ENCODE measurements at regions not wholly inside any gene's neighbourhood (a gene's known extent, or its start where the extent isn't known, plus 50 kb on each side); places are given as distances from the start of the nearest gene placed in this dataset.
"Not testable (repeated sequence)": the region's sequence is repeated elsewhere in the genome, so short reads cannot be mapped to it uniquely, and the experiment has no call there.

DNA sequence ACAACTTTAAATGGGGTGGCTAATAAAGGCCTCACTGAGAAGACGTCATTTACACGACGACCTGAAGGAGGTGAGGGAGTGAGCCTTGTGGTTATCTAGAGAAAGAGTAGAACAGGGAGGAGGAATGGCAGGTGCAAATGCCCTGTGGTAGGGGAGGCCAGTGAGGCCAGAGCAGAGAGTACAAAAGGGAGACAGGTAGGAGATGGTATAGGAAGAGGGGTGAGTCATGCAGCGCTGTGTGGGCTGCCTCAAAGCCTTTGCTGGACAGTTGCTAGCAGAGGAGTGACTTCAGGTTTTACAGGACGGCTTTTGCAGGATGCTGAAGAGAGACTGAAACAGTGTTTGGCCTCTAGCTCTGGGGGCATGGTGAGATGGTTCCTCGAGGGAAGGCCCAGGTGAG is 116.0 kb downstream of the IER5 start:
- no peak for DNase-seq

DNA sequence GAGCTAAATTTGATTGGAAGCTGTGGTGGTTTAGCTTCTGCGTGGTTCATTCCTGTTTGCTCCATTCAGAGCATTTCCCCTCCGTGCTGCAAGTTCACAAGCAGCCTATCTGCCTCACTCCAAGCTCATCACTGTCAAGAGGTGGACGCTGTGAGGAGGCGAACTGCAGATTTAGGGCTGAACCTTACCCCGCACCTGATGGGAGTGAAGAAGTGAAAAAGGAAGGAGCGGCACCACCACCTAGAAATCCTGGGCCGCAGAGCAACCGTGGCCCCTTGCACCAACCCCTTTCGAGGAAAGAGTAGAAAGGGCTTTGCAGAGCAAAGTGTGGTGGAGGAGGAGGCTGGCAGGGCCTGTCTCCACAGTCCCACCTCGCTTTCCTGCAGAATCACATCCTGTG is 117.4 kb downstream of the IER5 start:
- DNase-seq, result no peak

DNA sequence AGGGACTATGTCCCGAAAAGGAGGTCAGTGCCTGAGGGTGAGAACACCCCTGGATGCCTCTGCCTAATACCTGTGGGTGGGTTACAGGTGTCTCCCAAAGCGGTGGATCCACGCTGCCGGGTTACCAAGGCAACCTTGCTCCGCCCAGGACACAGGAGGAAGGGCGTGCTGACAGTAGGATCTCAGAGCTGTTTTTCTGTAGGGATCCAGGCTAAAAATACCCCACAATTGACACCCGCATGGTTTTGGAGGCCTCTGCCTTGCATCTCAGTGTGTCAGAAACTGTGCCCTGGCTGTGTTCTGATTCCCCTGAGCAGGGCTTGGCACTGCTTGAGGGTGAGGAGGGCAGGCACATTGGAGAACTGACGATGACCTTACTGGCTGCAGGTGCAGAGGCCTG is 118.0 kb downstream of the IER5 start:
- no peak for DNase-seq

DNA sequence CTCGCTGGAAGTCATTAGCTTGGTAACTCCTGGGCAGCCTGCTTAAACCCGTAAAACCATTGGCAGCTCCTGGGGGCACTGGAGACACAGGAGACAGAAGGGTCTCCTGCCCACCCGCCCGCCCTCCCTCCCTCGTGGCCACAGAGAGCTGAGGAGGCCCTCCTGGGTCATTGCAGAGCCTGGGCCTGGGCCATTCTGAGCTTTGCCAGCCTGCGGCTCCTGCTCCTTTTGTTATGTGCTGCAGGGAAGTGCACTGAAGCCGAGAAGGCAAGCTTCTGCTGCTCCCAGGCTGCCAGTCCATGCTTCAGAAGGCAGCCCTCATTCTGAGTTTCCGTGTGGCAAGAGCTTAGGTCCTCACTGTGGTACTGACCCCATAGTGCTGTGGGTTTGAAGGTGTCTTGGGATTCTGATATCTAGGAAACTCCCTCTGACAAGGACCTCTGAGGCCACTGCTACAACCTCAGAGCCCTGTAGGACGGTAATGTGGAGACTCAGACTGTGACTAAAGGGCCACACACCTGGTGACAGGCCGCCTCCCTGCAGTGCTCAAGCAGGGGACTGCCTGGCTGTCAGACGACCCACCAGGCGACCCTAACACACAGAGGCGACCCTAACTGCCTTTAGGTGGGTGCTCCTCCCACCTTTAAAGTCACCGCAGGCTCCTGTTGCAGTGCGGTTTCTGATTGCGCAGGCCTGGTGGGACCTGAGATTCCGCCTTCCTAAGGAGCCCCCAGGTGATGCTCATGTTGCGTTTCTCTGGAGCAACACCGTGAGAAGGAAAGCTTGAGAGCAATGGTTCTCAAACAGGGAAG is 118.7 kb downstream of the IER5 start:
- DNase-seq, result no peak

DNA sequence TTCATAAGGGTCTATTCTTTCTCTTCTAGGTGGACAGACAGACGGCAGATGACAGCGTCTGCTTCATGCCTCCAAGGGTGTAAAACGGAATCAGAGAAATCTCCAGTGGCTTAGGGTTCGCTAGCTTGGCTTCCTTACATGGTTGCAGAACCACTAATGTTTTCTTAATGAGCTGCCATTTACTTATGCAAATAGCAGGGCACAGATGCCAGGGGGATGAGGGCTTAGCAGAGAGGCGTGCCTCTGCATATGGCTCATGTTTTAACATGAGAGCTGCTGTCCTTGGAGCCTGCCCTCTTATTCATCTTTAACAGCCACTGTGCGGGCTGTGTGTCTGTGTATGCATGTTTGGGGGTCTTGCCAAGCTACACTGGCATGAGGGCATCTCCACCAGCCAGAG is 119.6 kb downstream of the IER5 start:
- no peak for DNase-seq

DNA sequence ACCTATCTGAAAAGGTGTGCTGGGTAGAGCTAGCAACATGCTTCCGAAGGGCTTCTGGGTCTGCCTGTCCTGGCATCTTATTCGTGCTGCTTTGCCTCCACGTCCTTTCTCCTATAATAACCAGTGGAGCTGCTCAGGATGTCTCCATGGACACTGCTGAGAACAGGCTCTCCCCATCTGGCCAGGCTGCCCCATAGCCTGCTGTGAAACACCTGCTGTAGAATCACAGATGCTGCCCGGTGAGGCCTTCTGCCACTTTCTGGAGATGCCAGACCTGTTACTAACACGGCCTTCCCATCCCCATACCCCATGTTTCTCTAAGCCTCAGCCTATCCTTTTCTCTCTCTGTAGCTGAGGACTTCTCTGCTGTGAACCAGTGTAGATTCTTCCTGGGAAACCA is 120.5 kb downstream of the IER5 start:
- DNase-seq, result no peak

DNA sequence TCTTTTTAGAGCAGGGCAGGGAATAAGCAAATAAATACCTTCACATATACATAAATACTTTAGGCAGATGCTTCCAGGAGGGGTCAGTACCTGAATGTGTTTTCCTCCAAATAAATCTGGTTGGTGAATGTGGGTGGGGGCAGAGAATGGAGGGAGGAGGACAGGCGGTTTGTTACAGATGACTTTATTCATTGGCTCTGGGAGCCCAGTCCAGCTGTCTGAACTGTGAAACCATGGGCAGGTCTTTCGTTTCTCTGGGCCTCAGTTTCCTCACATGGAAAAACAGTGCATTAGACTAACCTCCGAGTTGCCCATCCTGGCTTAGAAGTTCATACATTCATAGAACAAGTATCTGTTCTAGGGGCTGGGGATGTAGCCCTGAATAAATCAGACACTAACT is 124.6 kb downstream of the IER5 start:
- DNase-seq, result no peak

DNA sequence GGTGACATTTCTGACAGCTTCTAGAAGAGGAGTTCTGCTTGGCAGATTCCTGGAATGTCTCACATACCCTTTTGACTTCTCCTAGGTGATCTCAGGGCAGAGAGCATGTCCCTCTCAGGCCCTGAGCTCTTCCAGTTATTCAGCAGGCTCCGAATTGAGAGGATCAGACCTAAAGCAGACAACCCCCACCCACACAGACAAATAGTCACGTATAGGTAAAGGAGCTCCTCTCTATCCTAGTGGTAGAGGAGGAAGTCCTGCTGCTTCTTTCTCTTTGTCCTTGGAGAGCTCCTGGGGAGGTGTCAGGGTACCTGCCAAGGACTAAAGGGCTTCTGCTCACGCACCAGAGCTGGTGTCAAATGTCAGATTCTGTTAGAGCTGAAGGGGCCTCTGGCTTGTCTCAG is 128.1 kb downstream of the IER5 start:
- DNase-seq, result no peak

DNA sequence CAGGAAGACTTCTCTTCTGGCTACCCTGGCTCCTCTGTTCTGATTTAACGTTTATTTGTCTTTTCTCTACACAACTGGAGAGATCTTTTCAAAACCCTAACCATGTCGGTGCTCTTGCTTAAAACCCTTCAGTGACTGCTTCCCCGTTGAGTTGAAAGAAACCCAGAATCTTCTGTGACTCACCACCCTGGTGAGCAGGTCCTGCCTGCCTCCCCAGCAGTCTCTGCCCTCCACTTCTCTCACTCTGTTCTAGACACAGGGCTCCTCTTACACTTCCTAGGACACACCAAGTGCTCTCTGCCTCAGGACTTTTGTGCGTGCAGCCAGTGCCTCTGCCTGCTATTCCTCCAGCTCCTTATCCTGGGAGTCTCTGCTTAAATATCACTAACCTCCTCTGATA is 131.4 kb downstream of the IER5 start:
- DNase-seq, result no peak

DNA sequence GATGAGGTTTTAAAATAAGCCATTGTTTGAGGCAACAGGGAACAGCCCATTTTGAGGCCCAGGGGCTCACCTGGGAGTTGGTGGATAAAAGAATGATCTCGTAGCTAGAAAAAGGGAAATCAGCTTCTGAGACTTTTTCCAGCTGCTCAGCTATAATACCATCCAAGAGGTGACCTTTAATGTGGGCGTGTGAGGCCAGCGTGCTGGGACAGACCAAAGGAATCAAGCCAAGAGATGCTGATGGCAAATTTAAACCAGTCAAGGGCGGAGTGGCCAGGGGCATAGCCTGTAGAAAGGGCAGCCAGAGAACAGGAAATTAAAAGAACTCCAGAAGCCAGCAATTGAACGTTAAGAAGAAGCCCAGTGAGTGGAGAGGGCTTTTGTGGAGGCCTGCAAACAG is 132.6 kb downstream of the IER5 start:
- DNase-seq, result no peak

DNA sequence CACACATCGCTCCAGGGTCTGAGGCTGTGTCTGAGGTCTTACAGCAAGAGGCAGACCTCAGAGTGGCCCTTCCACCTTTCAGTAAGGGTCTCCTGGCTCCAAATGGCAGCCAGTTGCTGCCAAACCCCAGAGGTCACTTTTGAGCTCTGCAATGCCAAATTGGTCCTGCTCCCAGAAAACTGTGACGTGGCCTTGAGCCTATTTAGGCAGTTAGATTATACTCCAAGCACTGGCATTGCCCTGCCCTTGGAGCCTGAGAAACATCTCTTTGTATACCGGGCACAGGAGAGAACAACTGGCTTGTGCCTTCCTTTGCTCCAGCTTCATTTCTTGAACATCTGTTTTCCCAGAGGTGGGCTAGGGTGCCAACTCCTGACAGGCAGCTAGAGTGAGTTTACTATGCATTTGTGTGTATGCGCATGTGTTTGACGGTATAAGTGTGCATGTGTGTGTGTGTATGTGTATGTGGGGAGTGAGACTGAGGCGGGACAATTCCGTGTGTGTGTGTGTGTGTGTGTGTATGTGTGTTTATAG is 134.5 kb downstream of the IER5 start:
- no peak for DNase-seq

DNA sequence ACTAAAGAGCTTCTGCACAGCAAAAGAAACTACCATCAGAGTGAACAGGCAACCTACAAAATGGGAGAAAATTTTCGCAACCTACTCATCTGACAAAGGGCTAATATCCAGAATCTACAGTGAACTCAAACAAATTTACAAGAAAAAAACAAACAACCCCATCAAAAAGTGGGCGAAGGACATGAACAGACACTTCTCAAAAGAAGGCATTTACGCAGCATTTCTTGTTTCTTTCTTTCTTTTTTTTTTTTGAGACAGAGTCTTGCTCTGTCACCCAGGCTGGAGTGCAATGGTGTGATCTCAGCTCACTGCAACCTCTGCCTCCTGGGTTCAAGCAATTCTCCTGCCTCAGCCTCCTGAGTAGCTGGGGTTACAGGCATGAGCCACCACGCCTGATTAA is 138.2 kb downstream of the IER5 start:
- DNase-seq, result not testable (repeated sequence)

DNA sequence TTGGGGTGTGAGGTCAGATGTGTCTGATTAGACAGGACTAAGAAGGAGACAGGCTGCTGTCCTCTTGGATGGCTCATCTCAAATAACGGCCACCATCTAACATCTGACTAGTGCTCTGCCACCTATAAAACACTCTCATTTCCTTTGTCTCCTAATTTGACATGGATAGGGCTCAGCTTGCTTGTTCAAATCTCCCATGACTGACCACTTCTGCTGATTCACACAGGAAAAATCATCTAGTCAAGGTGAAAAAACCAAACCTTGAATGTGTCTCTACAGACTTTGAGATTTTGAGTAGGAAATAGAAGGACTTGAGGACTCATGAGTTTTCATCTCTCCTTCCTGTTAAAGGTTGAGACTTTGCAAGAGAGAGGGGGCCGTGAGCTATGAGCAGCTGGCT is 150.6 kb downstream of the IER5 start:
- no peak for DNase-seq

DNA sequence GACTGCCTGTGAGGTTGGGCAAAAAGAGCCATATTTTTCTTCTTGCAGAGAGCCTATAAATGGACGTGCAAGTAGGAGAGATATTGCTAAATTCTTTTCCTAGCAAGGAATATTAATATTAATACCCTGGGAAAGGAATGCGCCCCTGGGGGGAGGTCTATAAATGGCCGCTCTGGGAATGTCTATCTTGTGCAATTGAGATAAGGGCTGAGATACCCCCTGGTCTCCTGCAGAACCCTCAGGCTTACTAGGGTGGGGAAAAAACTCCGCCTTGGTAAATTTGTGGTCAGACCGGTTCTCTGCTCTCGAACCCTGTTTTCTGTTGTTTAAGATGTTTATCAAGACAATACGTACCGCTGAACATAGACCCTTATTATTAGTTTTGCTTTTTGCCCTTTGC is 157.8 kb downstream of the IER5 start:
- DNase-seq, result not testable (repeated sequence)

DNA sequence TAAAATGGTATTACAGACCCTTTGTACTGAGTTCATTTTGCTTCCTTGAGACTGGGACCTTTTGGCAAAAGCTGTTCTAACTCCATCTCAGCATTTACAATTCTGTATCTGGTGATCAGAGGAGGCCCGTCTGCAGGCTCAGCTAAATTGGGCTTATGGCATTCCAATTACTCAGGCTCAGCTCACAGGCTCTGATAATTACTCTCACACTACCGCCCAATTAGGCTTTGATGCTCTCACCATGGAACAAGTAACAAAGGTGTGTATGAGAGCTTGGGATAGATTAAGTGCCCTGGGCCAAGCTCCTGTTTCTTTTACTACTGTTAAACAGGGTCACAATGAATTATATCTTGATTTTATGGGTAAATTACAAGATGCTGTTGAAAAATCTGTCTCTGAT is 159.9 kb downstream of the IER5 start:
- not testable (repeated sequence) for DNase-seq

DNA sequence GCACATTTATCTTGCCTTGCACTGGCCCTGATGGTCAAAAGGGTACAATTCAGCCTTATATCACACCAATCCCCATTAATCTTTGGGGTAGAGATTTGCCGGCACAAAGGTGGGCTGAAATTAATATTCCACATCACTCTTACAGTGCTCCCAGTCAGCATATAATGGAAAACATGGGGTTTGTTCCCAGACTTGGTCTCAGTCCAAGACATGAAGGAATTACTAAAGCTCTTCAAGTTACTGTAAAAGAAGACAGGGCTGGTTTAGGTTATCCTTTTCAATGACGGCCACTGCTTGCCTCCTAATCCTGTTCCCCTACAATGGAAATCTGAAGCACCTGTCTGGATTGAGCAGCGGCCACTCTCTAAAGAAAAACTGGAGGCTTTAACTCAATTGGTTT is 160.7 kb downstream of the IER5 start:
- DNase-seq, result no peak

DNA sequence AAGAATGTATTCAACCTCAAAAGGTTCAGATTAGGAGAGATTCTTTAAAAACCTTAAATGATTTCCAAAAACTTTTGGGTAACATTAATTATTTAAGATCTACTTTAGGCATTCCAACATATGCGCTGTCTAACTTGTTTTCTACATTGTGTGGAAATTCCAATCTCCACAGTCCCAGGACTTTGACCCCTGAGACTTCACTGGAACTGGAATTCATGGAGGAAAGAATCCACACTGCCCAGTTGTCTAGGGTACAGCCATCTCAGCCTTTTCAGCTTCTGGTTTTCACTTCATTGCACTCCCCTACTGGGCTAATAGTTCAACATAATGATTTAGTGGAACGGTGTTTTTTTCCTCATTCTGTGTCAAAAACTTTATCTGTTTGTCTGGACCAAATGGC is 161.5 kb downstream of the IER5 start:
- no peak for DNase-seq

DNA sequence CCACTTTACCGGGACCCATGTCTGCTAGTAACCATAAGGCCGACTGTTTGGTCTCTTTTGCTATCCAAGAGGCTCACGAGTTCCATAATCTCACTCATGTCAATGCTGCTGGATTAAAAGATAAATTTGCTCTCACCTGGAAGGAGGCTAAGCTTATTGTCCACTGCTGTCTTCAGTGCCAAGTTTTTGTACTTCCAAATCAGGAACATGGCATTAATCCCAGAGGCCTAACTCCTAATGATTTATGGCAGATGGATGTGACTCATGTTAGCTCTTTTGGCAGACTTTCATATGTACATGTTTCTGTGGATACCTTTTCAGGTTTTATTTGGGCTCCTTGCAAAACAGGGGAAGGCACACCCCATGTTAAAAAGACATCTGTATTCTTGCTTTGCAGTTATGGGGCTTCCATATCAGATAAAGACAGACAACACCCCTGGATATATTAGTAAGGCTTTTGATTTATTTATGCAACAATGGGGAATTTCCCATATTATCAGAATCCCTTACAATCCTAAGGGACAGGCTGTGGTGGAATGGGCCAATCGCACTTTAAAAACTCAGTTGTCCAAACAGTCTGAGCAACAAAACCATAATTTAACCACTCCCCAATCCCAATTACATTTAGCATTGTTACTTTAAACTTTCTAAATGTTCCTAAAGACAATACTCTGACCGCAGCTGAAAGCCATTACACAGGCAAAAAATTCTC is 162.7 kb downstream of the IER5 start:
- DNase-seq, result no peak

DNA sequence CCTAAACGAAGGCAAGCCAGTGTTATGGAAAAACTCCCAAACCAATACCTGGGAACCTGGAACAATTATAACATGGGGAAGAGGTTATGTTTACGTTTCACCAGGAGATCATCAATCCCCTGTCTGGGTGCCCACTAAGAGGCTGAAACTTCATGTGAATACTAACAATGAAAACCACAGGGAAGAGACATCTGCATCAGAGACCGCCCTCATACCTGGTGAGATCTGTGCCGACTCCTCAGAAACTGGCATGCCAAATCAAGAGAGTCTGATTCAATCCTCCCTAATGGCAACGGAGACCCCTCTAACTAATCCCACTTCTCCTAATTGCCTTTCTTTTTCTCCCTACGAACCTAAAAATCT is 163.2 kb downstream of the IER5 start:
- no peak for DNase-seq

DNA sequence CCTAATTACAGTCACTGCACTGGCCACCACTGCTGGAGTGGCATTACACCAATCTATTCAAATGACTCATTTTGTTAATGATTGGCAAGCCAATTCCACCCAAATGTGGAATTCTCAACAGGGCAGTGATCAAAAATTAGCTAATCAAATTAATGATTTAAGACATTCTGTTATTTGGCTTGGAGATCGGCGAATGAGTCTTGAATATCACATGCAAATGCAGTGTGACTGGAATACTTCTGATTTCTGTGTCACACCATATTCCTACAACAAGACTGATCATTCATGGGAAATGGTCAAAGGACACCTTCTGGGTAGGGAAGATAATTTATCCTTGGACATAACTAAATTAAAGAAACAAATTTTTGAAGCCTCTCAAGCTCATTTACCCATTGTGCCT is 165.1 kb downstream of the IER5 start:
- DNase-seq, result not testable (repeated sequence)

DNA sequence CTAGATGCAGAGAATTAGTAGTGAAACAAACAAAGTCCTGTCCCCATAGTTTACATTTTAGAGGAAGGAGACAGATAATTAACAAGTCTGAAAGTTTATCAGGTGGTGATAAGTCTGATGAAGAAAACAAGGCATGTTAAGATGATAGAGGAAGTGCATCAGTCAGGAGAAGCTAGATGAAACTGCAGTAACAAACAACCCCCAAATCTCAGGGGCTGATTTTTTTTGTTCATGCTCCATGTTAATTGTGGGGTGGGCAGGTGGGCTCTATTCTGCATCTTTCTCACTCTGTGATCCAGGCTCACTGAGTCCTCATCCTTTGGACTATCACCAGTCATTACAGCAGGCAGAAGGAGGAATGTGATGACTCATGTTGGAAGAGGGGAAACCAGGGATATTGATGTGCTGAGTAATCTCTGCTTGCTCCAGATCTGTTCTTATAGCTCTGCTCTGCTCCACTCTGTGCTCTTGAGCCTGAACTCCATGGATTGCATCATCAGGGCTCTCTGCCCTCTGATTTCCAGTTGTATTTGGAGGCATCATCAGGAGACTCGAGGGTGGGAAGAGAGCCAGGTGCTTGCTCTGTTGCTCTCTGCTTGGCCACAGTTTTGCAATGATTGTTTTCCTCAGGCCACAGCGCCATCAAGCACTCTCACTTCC is 166.9 kb downstream of the IER5 start:
- DNase-seq, result no peak

DNA sequence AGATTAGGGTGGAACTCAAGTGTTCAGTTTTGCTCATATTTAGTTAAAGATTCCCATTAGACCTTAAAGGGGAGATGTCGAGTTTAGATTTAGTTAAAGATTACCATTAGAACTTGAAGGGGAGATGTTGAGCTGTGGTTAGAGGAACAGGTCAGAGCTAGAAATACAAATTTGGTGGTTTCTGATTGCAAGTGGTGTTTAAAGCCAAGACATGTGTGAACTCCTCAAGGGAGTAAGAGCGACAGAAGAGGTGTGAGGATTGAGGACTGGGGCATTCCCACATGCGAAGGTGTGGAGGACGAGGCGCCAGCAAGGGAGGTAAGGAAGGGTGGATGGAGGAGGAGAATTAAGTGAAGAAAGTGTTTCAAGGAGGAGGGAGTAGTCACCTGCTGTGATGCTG is 168.6 kb downstream of the IER5 start:
- DNase-seq, result no peak

DNA sequence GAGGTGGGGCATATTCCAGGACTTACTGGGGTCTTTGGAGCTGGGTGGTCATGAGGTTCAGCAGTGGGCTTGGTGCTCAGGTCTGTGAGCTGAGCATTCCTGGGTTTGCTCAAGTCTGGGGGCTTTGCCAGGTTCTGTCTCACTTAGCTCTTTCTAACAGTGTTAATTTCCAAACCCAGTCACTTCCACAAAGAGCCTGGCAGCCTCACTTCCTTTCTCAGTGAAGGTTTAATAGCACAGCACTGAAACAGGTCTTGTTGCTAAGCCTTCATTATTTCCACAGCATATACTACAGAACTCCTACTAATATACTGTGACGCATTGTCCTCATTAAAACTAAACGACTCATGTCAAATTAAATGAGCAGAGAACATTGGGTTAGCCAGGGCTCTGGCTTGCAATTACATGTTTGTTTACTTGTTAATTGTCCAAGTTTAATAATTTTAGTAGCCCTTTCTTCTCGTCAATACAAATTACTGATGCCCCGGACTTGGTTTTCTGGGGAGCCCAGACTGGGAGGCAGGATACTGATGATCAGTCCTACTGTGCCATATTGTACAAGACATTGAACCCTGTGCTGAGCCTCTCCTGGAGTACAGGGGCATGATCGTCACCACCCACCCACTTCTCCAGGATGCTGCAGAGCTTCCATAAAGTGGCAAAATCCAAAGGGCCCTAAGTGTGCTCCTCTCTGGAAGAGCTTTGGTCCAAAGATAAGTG is 170.7 kb downstream of the IER5 start:
- no peak for DNase-seq

All from T-helper 1 cell (primary cell).